Hippocampal formation (tissue), 2 donors: ENCODE measurements at regions not wholly inside any gene's neighbourhood (a gene's known extent, or its start where the extent isn't known, plus 50 kb on each side); places are given as distances from the start of the nearest gene placed in this dataset.

ENCODE experiments used
- DNase-seq, 2 donors: peaks; one replicate each; lab custom pipeline; 2025; lab: John Stamatoyannopoulos, UW

GRCh38 chr2:8278709-8279354, 403.0 kb upstream of the ID2 start:
- no peak for DNase-seq

- no peak for DNase-seq
These were observed 402.4 kb upstream of the ID2 start for GRCh38 chr2:8279506-8279905.

- DNase-seq: no peak
These were observed 400.6 kb upstream of the ID2 start for GRCh38 chr2:8281234-8281633.

DNA sequence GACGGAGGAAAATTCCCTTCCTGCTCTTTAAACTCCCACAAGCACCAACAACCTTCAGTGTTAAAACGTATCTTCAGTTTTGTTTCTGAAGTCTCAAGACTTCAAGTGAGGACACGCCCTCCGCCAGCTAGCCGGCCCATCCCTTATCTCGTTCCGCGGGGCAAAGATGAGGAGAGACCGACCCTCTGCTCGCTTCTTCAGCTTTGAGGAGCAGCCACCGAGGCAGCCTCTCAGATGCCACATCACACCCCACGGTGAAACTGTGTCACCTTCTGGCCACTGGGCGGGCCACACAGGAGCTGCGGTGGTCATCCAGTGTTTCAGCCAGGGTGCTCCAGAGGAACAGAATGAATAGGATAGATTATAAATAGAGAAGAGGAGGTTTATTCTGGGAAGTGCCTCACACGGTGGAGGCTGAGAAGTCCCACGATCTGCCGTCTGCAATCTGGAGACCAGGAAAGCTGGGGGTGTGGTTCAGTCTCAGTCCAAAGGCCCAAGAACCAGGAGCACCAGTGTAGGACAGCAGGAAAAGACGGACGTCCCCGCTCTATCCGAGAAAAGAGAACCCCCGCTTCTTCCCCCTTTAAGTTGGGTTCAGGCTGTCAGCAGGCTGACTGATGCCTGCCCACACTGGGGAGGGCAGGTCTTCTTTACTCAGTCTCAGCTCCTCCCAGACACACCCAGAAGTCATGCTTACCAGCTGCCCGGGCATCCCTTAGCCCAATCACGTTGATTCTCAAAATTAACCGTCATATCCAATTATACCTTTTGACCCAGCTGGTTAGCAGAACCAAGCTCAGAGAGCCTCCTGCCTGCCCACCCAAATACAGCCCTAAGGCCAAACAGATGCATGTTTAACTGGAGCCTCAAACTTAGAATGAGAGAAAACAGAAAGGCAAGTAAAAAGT, 399.7 kb upstream of the ID2 start:
- DNase-seq: no peak

DNA sequence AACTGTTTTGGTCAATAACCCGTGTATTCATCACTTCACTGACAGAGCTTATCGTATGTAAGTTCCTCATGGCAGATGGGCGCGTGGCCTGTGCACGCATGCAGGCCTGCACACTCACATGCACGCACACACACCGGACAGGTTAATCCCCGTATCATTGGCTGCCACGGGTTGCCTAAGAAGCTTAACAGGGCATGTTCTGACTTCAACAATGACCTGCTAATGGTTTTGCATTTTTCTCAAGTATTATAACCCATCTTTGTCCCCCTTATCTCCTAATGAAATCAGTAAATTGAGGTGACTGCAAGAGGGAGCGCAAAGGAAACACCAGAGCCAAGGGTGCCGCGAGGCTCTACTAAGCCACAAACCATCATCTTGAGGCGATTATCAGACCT, 399.0 kb upstream of the ID2 start:
- DNase-seq: no peak

GRCh38 chr2:8285081-8285480, 396.8 kb upstream of the ID2 start:
- no peak for DNase-seq

- no peak for DNase-seq
These were observed 396.0 kb upstream of the ID2 start for GRCh38 chr2:8285898-8286297.

DNA sequence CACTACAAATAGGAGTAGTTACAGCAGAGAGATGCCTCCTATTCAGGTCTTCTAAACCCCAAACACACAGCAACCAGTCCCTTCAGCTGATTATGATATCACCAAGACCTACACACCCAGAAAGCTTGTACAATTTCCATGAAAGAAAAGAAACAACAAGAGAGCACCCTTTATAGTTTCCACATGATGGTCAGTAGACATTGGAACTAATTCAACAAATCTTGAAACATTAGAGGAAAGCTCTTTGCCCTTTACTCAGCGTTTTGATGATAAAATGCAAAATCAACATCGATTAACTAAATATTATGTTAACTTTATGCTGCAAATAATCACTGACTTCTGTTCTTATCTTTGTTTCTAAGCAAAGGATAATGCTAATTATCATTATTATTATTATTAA, 393.6 kb upstream of the ID2 start:
- DNase-seq: no peak

GRCh38 chr2:8289111-8289510, 392.7 kb upstream of the ID2 start:
- no peak for DNase-seq

DNA sequence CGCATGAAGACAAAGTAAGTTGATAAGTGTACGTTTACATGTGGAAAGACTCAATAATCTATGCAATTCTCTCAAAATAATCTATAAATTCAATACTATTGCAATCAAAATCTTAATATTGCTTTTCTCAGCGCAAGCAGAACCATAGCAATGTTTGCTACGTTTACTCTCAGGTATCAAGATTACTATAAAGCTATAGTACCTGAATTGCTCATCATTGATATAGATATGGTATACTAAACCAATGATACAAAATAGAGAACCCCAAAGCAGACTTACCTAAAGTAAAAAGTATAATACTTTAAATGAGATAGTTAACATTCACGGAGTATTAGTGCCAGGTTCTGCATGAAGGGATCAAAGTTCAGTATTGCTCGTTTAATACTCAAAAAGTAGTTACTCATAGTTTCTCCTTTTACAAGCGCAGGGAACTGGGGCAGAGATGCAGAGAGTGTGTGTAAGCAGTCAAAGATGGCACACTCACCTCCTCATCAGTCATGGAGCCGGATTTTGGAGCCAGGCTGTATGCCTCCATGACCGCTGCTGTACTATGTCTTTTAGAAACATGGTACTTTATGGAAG, 391.0 kb upstream of the ID2 start:
- DNase-seq: no peak

DNA sequence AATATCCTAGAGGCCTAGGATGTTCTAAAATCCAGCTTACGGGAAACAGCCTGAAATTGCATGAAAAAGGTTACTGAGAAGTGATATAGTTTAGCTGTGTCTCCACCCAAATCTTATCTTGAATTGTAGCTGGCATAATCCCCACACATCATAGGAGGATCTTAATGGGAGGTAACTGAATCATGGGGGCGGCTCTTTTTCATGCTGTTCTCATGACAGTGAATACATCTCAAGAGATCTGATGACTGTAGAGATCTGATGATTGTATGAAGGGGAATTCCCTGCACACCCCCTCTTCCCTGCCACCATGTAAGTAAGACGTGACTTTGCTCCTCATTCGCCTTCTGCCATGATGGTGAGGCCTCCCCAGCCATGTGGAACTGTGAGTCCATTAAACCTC, 385.6 kb upstream of the ID2 start:
- no peak for DNase-seq

- DNase-seq: no peak
These were observed 384.3 kb upstream of the ID2 start for GRCh38 chr2:8297376-8298231.

GRCh38 chr2:8298783-8299182, 383.1 kb upstream of the ID2 start:
- peak; percentile 12 to 32 for DNase-seq

DNA sequence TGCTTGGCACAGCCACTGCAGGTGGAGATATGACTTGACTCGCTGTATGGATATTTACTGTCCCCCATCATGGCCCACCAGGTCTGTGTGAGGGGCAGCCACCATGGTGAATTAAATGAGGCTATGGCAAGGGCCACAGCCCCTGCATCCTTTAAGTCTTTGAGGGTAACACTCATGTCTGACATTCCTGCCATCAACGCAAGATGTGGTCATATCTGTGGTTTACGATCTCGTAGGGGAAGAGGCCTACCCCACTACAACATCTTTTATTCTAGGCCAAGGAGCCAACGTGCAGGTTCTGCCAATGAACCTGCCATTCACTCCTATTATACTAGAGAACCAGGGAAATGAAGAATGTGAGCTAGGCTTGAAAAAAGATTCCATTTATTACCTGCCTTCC, 381.6 kb upstream of the ID2 start:
- DNase-seq: no peak

DNA sequence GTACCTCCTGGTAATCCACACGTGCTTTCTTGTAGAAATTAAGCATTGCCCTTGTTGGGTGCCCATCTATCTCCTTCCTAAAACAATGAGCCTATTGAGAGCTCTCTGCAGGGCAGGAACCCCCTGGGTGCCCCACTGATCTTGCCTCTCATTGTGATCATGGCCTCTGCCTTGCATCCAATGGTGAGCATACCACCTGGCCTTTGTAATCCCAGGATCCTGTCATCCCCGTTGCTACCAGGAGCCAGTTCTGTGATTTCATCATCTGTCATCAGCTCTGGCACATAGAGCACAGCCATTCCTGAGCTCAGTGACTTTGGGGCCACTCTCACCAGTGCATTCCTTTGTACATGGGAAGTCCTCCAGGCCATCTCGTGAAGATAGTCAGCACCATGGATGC, 381.0 kb upstream of the ID2 start:
- no peak for DNase-seq

- peak; percentile 16 to 54 for DNase-seq
These were observed 378.5 kb upstream of the ID2 start for GRCh38 chr2:8303322-8303832.

DNA sequence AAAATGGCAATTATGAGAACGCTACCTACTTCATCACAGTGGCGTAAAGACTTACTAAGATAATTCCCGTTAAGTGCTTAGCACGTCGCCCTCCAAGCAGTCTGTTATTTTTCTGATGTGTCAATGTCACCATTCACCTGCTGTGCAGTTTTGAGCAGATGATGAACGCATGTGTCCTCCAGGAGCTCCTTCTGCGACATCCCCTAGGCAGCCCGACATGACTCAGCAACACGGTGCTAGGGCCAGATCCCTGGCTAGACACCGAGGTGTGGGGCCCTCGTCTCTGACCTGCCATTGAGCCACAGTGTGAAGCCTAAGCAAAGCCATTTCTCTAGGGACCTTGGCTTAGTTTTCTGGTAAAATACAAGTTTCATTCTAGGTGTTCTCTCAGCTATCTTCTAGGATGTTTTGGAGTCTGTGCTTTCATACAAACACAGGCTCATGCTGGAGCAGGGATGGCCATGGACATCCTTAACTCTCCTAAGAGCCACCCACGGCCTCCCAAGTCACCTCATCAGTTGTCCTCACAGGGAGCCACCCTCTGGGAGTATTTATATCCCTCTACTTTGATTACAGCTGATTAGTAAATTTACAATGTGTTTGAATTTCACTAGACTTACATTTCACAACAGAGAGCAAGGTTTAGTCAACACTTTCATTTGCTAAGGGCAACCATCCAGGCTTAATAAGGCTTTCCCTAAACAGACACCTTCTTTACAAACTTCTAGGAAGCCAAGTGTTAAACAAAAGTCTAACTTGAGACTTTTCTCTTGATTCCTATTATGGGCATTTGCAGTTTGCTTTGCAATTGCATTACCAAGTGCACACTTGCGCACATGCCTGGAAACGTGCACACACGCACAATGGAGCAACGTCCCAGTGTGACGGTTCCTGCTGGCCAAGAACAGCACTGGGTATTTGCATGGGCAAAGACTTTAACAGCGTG, 376.8 kb upstream of the ID2 start:
- no peak for DNase-seq

DNA sequence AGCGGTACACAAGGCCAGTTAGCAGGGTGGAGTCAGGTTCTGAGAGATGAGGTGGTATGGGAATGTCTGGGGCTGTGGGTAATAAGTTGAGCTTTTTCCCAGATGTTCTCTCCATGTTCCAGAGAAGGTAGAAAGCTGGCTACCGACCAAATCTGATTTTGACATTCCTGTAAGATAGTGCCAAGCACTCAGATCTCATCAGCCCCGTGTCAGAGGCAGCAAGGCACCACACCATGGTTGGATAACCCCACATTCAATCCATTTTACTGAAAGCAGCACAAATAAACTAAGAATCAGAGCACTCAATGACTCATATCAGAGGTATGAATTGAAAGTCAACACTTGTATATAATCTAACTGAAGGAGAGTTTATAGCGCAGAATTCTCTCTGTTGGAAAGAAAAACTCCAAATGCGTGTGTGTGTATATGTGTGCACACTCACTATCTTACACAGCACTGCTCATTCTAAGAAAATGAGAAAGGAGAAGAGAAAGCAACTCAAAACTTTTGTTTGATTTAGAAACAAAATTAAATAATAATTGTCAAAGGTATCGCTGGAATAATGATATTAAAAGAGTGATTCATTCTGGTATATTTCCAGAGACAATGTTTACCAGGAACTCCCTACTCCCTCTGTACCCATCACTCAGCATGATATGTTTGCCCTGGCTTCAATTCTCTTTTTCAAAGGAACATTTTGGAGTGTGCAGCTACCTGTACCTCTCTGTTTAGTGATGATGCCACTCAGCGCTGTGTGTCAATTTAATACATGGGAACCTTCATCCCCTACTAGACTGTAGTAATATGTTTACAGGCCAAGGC, 375.1 kb upstream of the ID2 start:
- no peak for DNase-seq

DNA sequence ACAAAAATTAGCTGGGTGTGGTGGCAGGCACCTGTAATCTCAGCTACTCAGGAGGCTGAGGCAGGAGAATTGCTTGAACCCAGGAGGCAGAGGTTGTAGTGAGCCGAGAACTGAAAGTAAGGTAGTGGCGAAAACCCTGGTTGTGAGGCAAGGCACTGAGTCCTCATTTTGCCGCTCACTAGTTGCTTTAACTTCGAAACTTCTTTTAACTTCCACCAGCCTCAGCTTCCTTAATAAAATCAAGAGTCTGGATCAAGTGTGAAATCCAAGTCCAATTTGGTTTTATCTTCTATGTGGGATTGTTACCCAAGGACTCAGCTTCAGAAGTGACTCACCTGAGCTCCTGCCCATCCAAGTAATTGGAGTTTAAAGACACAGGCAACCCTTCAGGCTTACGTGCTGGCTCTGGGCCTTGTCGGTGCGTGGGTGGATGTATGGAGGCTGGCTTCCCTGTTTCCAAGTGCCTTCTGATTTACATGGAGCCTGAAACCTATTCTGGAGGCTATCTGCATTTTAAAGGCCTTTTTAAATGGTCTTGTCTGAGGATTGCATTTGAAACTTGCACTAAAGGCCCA, 374.2 kb upstream of the ID2 start:
- no peak for DNase-seq

DNA sequence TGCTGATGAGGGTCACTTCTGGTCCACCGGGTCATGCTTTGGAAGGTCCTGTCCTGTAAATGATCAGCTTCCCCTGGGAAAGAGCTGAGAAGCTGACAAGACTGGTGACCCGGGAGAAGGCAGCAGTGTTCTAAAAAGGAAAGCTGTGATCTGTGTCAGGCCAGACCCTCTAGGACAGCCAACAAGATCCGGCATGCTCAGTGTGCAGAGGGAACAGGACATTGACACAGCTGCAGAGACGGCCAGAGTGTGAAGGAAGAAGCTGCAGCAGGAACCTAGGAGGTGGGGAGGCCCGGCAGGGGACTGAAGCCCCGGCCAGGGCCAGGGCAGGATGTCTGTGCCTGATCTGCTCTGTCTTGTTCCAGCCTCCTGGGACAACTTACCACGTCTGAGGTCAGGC, 372.7 kb upstream of the ID2 start:
- no peak for DNase-seq
